Loucy (cell line): ENCODE measurements at regions not wholly inside any gene's neighbourhood (a gene's known extent, or its start where the extent isn't known, plus 50 kb on each side); places are given as distances from the start of the nearest gene placed in this dataset.

ENCODE experiments used
- H2AFZ ChIP-seq: fragments of 200-600 bp; sonication (generic); 2 replicates; pipeline ENCODE4 v1.6.0; 2016; ENCODE audit warnings: antibody characterized with exemption, mild to moderate bottlenecking, low read length, moderate library complexity
- H3F3A ChIP-seq: fragments of 200-600 bp; 2 replicates; pipeline ENCODE4 v1.6.0; 2016; ENCODE audit warnings: antibody characterized with exemption, low read depth, mild to moderate bottlenecking
- H3K27me3 ChIP-seq: fragments of 200-600 bp; sonication (generic); 2 replicates; pipeline ENCODE4 v1.6.1; 2014; ENCODE audit warnings: low read length, mild to moderate bottlenecking; ENCODE audit not compliant: insufficient read depth, poor library complexity, severe bottlenecking
- H3K36me3 ChIP-seq: fragments of 200-600 bp; sonication (generic); 2 replicates; pipeline ENCODE4 v1.6.1; 2016; ENCODE audit warnings: low read length; ENCODE audit not compliant: insufficient read depth
- H3K4me1 ChIP-seq: fragments of 200-600 bp; sonication (generic); 2 replicates; pipeline ENCODE4 v1.5.1; 2014; ENCODE audit warnings: low read length, mild to moderate bottlenecking; ENCODE audit not compliant: insufficient read depth, poor library complexity, severe bottlenecking
- H3K4me2 ChIP-seq: fragments of 200-600 bp; sonication (generic); 2 replicates; pipeline ENCODE4 v1.6.0; 2014; ENCODE audit warnings: antibody characterized with exemption, low read length, low read depth, mild to moderate bottlenecking; ENCODE audit not compliant: poor library complexity, severe bottlenecking
- H3K4me3 ChIP-seq: fragments of 200-600 bp; sonication (generic); 2 replicates; pipeline ENCODE4 v1.5.1; 2014; ENCODE audit warnings: low read length, mild to moderate bottlenecking, mixed read lengths; ENCODE audit not compliant: poor library complexity, severe bottlenecking
- H3K79me2 ChIP-seq: fragments of 200-600 bp; sonication (generic); 2 replicates; pipeline ENCODE4 v1.6.1; 2014; ENCODE audit warnings: low read length; ENCODE audit not compliant: insufficient read depth
- H3K9ac ChIP-seq: fragments of 200-600 bp; sonication (generic); 2 replicates; pipeline ENCODE4 v1.6.0; 2014; ENCODE audit warnings: mild to moderate bottlenecking, low read depth, low read length, moderate library complexity; ENCODE audit not compliant: poor library complexity, severe bottlenecking
- H3K9me2 ChIP-seq: fragments of 200-600 bp; sonication (generic); replicated peaks from 2 replicates; pipeline ENCODE4 v1.6.1; 2016; ENCODE audit warnings: low read depth, low read length, mixed read lengths
- H3K9me3 ChIP-seq: fragments of 200-600 bp; sonication (generic); 2 replicates; pipeline ENCODE4 v1.6.1; 2014; ENCODE audit warnings: mild to moderate bottlenecking, antibody characterized with exemption, low read length, low read depth; ENCODE audit not compliant: insufficient read depth
- H4K20me1 ChIP-seq: fragments of 200-600 bp; sonication (generic); 2 replicates; pipeline ENCODE4 v1.6.0; 2014; ENCODE audit warnings: antibody characterized with exemption, low read length, mild to moderate bottlenecking; ENCODE audit not compliant: insufficient read depth, poor library complexity, severe bottlenecking
- EZH2phosphoT487 ChIP-seq: fragments of 200-600 bp; IDR thresholded peaks from 2 replicates; pipeline ENCODE4 v1.6.1; 2018; ENCODE audit warnings: antibody characterized with exemption, mild to moderate bottlenecking, moderate library complexity, borderline replicate concordance
- TF ChIP-seq, protein P1 (sequence below): fragments of 200-600 bp; sonication (generic); conservative IDR thresholded peaks from 2 replicates; pipeline ENCODE4 v1.5.1; 2014; ENCODE audit warnings: mild to moderate bottlenecking, antibody characterized with exemption, low read length

DNA sequence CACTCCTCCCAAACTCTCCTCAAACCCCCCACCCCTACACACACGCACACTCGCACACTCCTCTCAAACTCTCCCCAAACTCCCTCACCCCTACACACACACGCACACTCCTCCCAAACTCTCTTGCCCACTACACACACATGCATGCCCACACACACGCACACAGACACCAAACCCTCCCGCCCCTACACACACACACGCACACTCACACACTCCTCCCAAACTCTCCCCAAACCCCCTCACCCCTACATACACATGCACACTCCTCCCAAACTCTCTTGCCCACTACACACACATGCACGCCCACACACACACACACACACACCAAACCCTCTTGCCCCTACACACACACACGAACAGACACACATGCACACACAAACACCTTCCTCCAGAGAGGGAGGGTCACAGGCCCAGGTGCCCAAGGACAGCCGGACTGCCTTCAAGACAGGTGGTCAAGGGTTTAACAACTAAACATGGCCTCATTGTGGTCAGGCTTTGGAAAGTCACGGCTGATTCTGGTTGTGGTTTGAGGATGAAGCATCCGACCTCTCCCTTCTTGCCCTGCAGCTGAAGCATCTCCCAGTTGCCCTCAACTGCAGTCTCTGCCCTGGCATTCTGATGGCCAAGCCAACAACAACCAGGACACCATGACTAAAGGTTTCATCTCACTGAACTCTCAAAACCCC lies 72.3 kb upstream of the SNTG2 start:
- H3K79me2 ChIP-seq, result no peaks in the 10 kb centered on the region
- H3K4me2 ChIP-seq, result no peak overlapping the region
- H3K9me3 ChIP-seq, result no peaks in the 10 kb centered on the region
- H4K20me1 ChIP-seq, result no peaks in the 10 kb centered on the region
- TF ChIP-seq EZH2phosphoT487, result no peak
- TF ChIP-seq, protein P1, sequence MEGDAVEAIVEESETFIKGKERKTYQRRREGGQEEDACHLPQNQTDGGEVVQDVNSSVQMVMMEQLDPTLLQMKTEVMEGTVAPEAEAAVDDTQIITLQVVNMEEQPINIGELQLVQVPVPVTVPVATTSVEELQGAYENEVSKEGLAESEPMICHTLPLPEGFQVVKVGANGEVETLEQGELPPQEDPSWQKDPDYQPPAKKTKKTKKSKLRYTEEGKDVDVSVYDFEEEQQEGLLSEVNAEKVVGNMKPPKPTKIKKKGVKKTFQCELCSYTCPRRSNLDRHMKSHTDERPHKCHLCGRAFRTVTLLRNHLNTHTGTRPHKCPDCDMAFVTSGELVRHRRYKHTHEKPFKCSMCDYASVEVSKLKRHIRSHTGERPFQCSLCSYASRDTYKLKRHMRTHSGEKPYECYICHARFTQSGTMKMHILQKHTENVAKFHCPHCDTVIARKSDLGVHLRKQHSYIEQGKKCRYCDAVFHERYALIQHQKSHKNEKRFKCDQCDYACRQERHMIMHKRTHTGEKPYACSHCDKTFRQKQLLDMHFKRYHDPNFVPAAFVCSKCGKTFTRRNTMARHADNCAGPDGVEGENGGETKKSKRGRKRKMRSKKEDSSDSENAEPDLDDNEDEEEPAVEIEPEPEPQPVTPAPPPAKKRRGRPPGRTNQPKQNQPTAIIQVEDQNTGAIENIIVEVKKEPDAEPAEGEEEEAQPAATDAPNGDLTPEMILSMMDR, result no peak
- no peaks in the 10 kb centered on the region for H3K9me2 ChIP-seq
- H3K4me1 ChIP-seq, result no peaks in the 10 kb centered on the region
- no peaks in the 10 kb centered on the region for H3K27me3 ChIP-seq
- no peak overlapping the region for H2AFZ ChIP-seq
- H3F3A ChIP-seq, result no peaks in the 10 kb centered on the region
- no peak overlapping the region for H3K9ac ChIP-seq
- H3K36me3 ChIP-seq, result no peaks in the 10 kb centered on the region
- no peak overlapping the region for H3K4me3 ChIP-seq

DNA sequence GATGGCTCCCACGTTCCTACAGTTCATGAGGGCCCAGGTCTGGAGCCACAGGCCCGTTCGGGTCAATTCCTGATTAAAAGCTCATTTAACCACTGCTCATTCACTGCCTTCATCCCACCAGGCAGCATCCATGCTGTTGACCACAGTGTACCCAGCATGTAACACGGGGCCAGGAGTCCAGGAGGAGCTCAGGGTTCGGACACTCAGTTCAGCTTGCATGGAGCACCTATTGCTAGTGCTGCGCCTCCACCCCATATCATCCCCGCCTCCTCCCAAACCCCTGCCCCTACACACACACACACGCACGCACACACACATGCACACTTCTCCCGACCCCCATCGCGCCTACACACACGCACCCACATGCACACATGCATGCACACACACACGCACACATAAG lies 72.9 kb upstream of the SNTG2 start:
- Histone ChIP-seq H3K36me3 (no peaks in the 10 kb centered on the region), H3K27me3 (no peaks in the 10 kb centered on the region), H3K9me2 (no peaks in the 10 kb centered on the region), H3K79me2 (no peaks in the 10 kb centered on the region), H3K4me2 (no peak overlapping the region), H3K4me3 (no peak overlapping the region), H2AFZ (no peak overlapping the region), H4K20me1 (no peaks in the 10 kb centered on the region), H3K9me3 (no peaks in the 10 kb centered on the region), H3K4me1 (no peaks in the 10 kb centered on the region), H3F3A (no peaks in the 10 kb centered on the region), H3K9ac (no peak overlapping the region)
- TF ChIP-seq EZH2phosphoT487, result no peak
- TF ChIP-seq, protein P1, result no peak

DNA sequence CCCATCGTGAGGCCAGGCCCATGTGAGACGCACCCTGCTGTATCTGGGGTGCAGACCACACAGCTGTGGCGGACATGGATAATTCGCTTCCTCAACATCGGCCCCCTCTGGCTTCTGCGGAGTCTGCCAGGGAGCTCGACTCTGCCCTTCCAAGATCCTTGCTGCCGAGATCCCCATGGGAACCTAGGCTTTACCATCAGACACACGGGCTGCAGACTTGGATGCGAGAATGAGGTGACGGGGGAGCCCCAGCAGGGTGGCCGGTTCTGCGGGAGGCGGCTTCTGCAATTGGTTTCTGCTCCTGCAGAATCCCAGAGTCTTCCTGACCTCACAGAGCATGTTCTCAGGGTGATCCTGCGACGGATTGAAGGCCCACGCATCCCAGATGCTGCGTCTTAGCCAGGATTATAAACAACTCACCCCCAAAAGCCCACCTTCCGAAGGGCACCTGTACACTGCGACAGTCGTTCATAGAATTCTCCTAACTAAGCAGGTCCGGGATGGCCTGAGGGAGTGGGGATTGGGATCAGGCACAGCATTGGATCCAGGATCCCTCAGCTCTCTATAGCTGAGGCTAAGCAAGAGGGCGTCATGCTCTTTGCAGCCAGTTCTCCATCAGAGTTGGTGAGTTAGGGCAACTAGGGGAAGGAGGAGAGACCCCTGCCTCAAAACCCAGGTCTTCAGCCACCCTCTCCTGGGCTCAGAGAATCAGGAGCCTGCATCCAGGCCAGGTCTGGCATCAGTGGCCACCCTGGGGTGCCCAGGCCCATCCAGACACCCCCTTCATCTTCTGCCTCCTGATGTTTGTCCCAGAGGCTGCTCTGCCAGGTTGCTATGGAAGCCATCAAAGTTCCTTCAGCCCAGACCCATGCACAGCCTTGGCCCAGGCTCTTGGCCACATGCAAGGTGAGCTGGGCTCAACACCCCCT lies 74.7 kb upstream of the SNTG2 start:
- no peaks in the 10 kb centered on the region for H3K4me1 ChIP-seq
- no peaks in the 10 kb centered on the region for H4K20me1 ChIP-seq
- no peaks in the 10 kb centered on the region for H3F3A ChIP-seq
- no peak overlapping the region for H3K4me3 ChIP-seq
- no peaks in the 10 kb centered on the region for H3K9me2 ChIP-seq
- H2AFZ ChIP-seq, result no peak overlapping the region
- H3K4me2 ChIP-seq, result no peak overlapping the region
- H3K79me2 ChIP-seq, result no peaks in the 10 kb centered on the region
- no peaks in the 10 kb centered on the region for H3K9me3 ChIP-seq
- H3K27me3 ChIP-seq, result no peaks in the 10 kb centered on the region
- TF ChIP-seq, protein P1, result no peak
- TF ChIP-seq EZH2phosphoT487, result no peak
- no peaks in the 10 kb centered on the region for H3K36me3 ChIP-seq
- no peak overlapping the region for H3K9ac ChIP-seq
